DOHH2 (cell line): ENCODE measurements at regions not wholly inside any gene's neighbourhood (a gene's known extent, or its start where the extent isn't known, plus 50 kb on each side); places are given as distances from the start of the nearest gene placed in this dataset.

Source experiments
- CTCF ChIP-seq: fragments of 200-600 bp; sonication (generic); IDR thresholded peaks from one replicate; pipeline ENCODE4 v1.5.1; 2014; ENCODE audit warnings: antibody characterized with exemption, mild to moderate bottlenecking, low read depth, low read length; ENCODE audit not compliant: poor library complexity, severe bottlenecking
- EZH2phosphoT487 ChIP-seq: fragments of 200-600 bp; sonication (generic); IDR thresholded peaks from 2 replicates; pipeline ENCODE4 v1.6.1; 2017; ENCODE audit warnings: borderline replicate concordance, mild to moderate bottlenecking, antibody characterized with exemption, low read length, moderate library complexity, mixed read lengths

DNA sequence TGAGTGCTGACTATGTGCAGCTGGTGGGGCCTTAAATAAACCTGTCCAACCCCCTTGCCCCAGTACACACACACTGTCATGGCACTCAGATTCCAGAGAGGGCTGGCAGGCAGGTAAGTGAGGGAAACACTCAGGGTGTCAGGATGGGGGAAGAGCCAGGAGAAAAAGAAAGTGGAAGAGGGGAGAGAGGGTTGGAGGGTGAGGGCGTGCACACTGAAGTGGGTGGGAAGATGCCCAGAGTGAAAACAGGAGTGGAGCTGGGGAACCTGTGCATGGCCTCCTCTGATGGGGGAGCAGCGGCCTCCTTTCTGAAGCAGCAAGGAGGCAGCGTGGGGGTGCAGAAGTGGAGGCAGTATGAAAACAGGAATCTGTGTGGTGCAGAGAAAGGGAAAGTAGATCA, 160.6 kb upstream of the JUN start:
- TF ChIP-seq CTCF: no peak
- TF ChIP-seq EZH2phosphoT487: no peak
